GM12878 (cell line): ENCODE measurements at regions not wholly inside any gene's neighbourhood (a gene's known extent, or its start where the extent isn't known, plus 50 kb on each side); places are given as distances from the start of the nearest gene placed in this dataset.

ENCODE experiments used
- ATAC-seq: fragments of 200-7000 bp; cut with Tn5 transposase; 3 replicates; pipeline ENCODE4 v1.9.1; 2020; ENCODE audit warnings: mild to moderate bottlenecking, moderate library complexity
- BruUV-seq: library from RNA; stranded (reverse); fragments of 400-500 nt; replicated peaks from 2 replicates; lab custom pipeline; 2021; lab: Mats Ljungman, UMichigan
- CTCF ChIA-PET: fragments of 300-600 bp; sonication (Branson Sonifier 250); formaldehyde crosslinking; extraction: SDS; loops from one replicate; lab custom pipeline; 2021; ENCODE audit warnings: inconsistent platforms; lab: Yijun Ruan, JAX
- POLR2A ChIA-PET: fragments of 350-600 bp; formaldehyde crosslinking; extraction: SDS; loops from one replicate; lab custom pipeline; 2021; ENCODE audit warnings: inconsistent platforms; lab: Charles Lee
- RAD21 ChIA-PET: fragments of 300-600 bp; sonication (Branson Sonifier 250); formaldehyde crosslinking; loops from one replicate; lab custom pipeline; 2023; ENCODE audit warnings: antibody characterized with exemption; ENCODE audit not compliant: unreplicated experiment; lab: Charles Lee
- SMC1A ChIA-PET: fragments of 300-600 bp; sonication (Branson Sonifier 250); formaldehyde crosslinking; loops from one replicate; lab custom pipeline; 2023; ENCODE audit not compliant: unreplicated experiment, uncharacterized antibody; lab: Charles Lee
- DNase-seq: peaks from one replicate; pipeline ENCODE4 v3.0.0-alpha.2; 2011; ENCODE audit warnings: low read depth, low spot score
- FAIRE-seq: peaks from 3 replicates; lab custom pipeline; 2011; peaks lifted over from hg19 to GRCh38; lab: Jason Lieb, UNC
- H2AFZ ChIP-seq: 2 replicates; pipeline ENCODE4 v1.6.0; 2011; ENCODE audit warnings: low read depth, low read length, control low read depth; ENCODE audit not compliant: control insufficient read depth
- H3K27ac ChIP-seq: 2 replicates; pipeline ENCODE4 v1.5.1; 2011; ENCODE audit warnings: control low read depth; ENCODE audit not compliant: control insufficient read depth, insufficient read depth
- H3K27me3 ChIP-seq, 2 experiments: replicated peaks in 1 of 2; 2 replicates each; pipeline versions ENCODE4 v1.6.0 to v1.6.1; 2011; ENCODE audit warnings: low read length in 1 of 2; ENCODE audit not compliant: control insufficient read depth in 2 of 2, insufficient read depth in 2 of 2
- H3K36me3 ChIP-seq, 2 experiments: 2 replicates each; pipeline ENCODE4 v1.5.1; 2011; ENCODE audit warnings: low read length in 1 of 2; ENCODE audit not compliant: control insufficient read depth in 2 of 2, insufficient read depth in 2 of 2
- H3K4me1 ChIP-seq: 2 replicates; pipeline ENCODE4 v1.6.1; 2011; ENCODE audit warnings: mild to moderate bottlenecking, low read length, moderate library complexity, mixed read lengths; ENCODE audit not compliant: control insufficient read depth, insufficient read depth
- H3K4me2 ChIP-seq: 2 replicates; pipeline ENCODE4 v1.6.0; 2011; ENCODE audit warnings: control low read depth; ENCODE audit not compliant: control insufficient read depth, insufficient read depth
- H3K4me3 ChIP-seq: fragments of 200-600 bp; sonication (generic); 2 replicates; pipeline ENCODE4 v1.5.1; 2016
- H3K79me2 ChIP-seq: 2 replicates; pipeline ENCODE4 v1.6.0; 2011; ENCODE audit warnings: low read length; ENCODE audit not compliant: control insufficient read depth, insufficient read depth
- H3K9ac ChIP-seq: 2 replicates; pipeline ENCODE4 v1.8.0; 2011; ENCODE audit warnings: low read length, control low read depth, mixed read lengths; ENCODE audit not compliant: control insufficient read depth, insufficient read depth
- H3K9me3 ChIP-seq: replicated peaks from 3 replicates; pipeline ENCODE4 v1.5.1; 2011; ENCODE audit warnings: mild to moderate bottlenecking, low read length; ENCODE audit not compliant: control insufficient read depth, insufficient read depth
- H4K20me1 ChIP-seq: 2 replicates; pipeline ENCODE4 v1.6.0; 2011; ENCODE audit not compliant: control insufficient read depth, insufficient read depth
- ATF2 ChIP-seq: IDR thresholded peaks from 2 replicates; pipeline ENCODE4 v1.6.1; 2012; ENCODE audit warnings: low read length, inconsistent platforms
- BACH1 ChIP-seq: fragments of 450-650 bp; IDR thresholded peaks from 2 replicates; pipeline ENCODE4 v1.6.1; 2017; ENCODE audit warnings: mild to moderate bottlenecking, borderline replicate concordance
- DPF2 ChIP-seq: fragments of 450-650 bp; IDR thresholded peaks from 2 replicates; pipeline ENCODE4 v1.6.1; 2017; ENCODE audit warnings: mild to moderate bottlenecking
- HSF1 ChIP-seq: fragments of 150-350 bp; IDR thresholded peaks from 2 replicates; pipeline ENCODE4 v1.6.1; 2014; ENCODE audit warnings: mild to moderate bottlenecking, low read depth, low read length
- MXI1 ChIP-seq: fragments of 150-350 bp; IDR thresholded peaks from 2 replicates; pipeline ENCODE4 v1.6.1; 2011; ENCODE audit warnings: low read depth, mild to moderate bottlenecking, inconsistent platforms, low read length, improper control_type of control experiment
- MYB ChIP-seq: fragments of 150-350 bp; IDR thresholded peaks from 2 replicates; pipeline ENCODE4 v1.6.1; 2014; ENCODE audit warnings: mild to moderate bottlenecking, low read depth, low read length, borderline replicate concordance
- RCOR1 ChIP-seq: conservative IDR thresholded peaks from 2 replicates; pipeline ENCODE4 v1.6.1; 2012; ENCODE audit warnings: low read depth, low read length, improper control_type of control experiment
- SIN3A ChIP-seq: IDR thresholded peaks from 2 replicates; pipeline ENCODE4 v1.6.1; 2012; ENCODE audit warnings: low read depth, low read length, improper control_type of control experiment
- SP1 ChIP-seq: IDR thresholded peaks from one replicate; pipeline ENCODE4 v1.6.1; 2011; ENCODE audit warnings: low read depth, low read length
- SPI1 ChIP-seq: IDR thresholded peaks from 2 replicates; pipeline ENCODE4 v1.6.1; 2011; ENCODE audit warnings: low read depth, mild to moderate bottlenecking, low read length, moderate library complexity, borderline replicate concordance; ENCODE audit not compliant: insufficient read depth
- SREBF2 ChIP-seq: IDR thresholded peaks from 2 replicates; pipeline ENCODE4 v1.6.1; 2012; ENCODE audit warnings: mild to moderate bottlenecking, low read length
- WRNIP1 ChIP-seq: IDR thresholded peaks from 2 replicates; pipeline ENCODE4 v1.6.1; 2011; ENCODE audit warnings: low read depth, low read length, improper control_type of control experiment, borderline replicate concordance
- WGBS: methylation state at CpG from one replicate; pipeline ENCODE4 v1.1.6; 2016; ENCODE audit warnings: low lambda C conversion rate; ENCODE audit not compliant: insufficient replicate concordance, insufficient coverage; ENCODE audit errors: missing lambda C conversion rate; 5-methylcytosine and 5-hydroxymethylcytosine counted together
- in situ Hi-C: fragments of 300-500 bp; cut with MboI; formaldehyde crosslinking; loops from 9 replicates; pipeline ENCODE4 v1.14.3; 2018; ENCODE audit warnings: mixed read lengths
- intact Hi-C: fragments of 100-400 bp; cut with micrococcal nuclease; formaldehyde crosslinking; loops from one replicate; pipeline ENCODE4 v1.14.2; 2022; ENCODE audit not compliant: unreplicated experiment

- TF ChIP-seq ATF2, result no peak
- no peak for TF ChIP-seq MXI1
- TF ChIP-seq SPI1, result no peak
- TF ChIP-seq HSF1, result no peak
- no peak for TF ChIP-seq SIN3A
- TF ChIP-seq, all 136 proteins: peak for 0
Measured at GRCh38 chr3:105927741-105928140, 58.9 kb upstream of the CBLB start (continued).

GRCh38 chr3:105930733-105931132, 61.9 kb upstream of the CBLB start:
- FAIRE-seq, result no peak
- Histone ChIP-seq H2AFZ (no peak overlapping the region), H3K4me2 (no peak overlapping the region), H3K79me2 (no peaks in the 10 kb centered on the region), H3K27me3 (no peaks in the 10 kb centered on the region), H3K9me3 (no peaks in the 10 kb centered on the region; the same call in 2 of the 3 replicates), H3K27ac (no peak overlapping the region), H3K9ac (no peak overlapping the region), H4K20me1 (no peaks in the 10 kb centered on the region), H3K36me3 (no peaks in the 10 kb centered on the region), H3K4me3 (no peak overlapping the region), H3K4me1 (no peaks in the 10 kb centered on the region)
- ChIA-PET RAD21 (no interaction called here), POLR2A (no interaction called here), CTCF (interaction anchor here (0.5 kb wide), 1 partner anchor 1426 kb away, joined by 3 read pairs; no protein-coding TSS in a partner anchor), SMC1A (interaction anchor here (1.1 kb wide), 1 partner anchor 160 kb away, joined by 3 read pairs; no protein-coding TSS in a partner anchor)
- intact Hi-C loops, result no loop called here
- TF ChIP-seq SIN3A (no peak), SREBF2 (no peak), BACH1 (no peak), WRNIP1 (no peak), DPF2 (no peak), SP1 (no peak), RCOR1 (no peak), MYB (no peak)
- BruUV-seq, result no TSS peak
- no peak for ATAC-seq
- WGBS, result 44% methylated on average over 3 of the region's 3 CpGs
- no peak for DNase-seq
- in situ Hi-C loops, result no loop called here
